ENCODE measurements at regions not wholly inside any gene's neighbourhood (a gene's known extent, or its start where the extent isn't known, plus 50 kb on each side); places are given as distances from the start of the nearest gene placed in this dataset.

GRCh38 chr2:126765395-126765794 is 109.4 kb downstream of the GYPC start:
- no peak overlapping the region for H3K9ac ChIP-seq (ENCODE audit: low read length)
- H3K9me3 ChIP-seq (ENCODE audit: insufficient read depth, low read length), result no peaks in the 10 kb centered on the region
- no peaks in the 10 kb centered on the region for H3K4me1 ChIP-seq (ENCODE audit: low read length)
- H4K20me1 ChIP-seq (ENCODE audit: insufficient read depth, low read length), result no peaks in the 10 kb centered on the region
- no peaks in the 10 kb centered on the region for H3K79me2 ChIP-seq (ENCODE audit: low read length)
- H3K27me3 ChIP-seq (ENCODE audit: low read depth, low read length), result peaks cover 7% of the 10 kb centered on the region; the same call in 1 of the 2 replicates
- H3K4me2 ChIP-seq (ENCODE audit: low read length), result no peak overlapping the region
- no peak for TF ChIP-seq EZH2phosphoT487 (IDR thresholded peaks at IDR 0.05; ENCODE audit: low read depth)
- TF ChIP-seq CTCF (IDR thresholded peaks at IDR 0.05; ENCODE audit: low read depth, low read length), result no peak
- no peak overlapping the region for H3K4me3 ChIP-seq (ENCODE audit: low read length)
- no peaks in the 10 kb centered on the region for H3K36me3 ChIP-seq (replicated peaks; ENCODE audit: low read depth, low read length)
- no peak overlapping the region for H3K27ac ChIP-seq (ENCODE audit: low read length)
- no peak overlapping the region for H2AFZ ChIP-seq (ENCODE audit: low read depth, low read length)

GRCh38 chr2:126766295-126766968 is 110.5 kb downstream of the GYPC start:
- H3K4me1 ChIP-seq (ENCODE audit: low read length), result no peaks in the 10 kb centered on the region
- H3K4me3 ChIP-seq (ENCODE audit: low read length), result no peak overlapping the region
- H3K9ac ChIP-seq (ENCODE audit: low read length), result no peak overlapping the region
- TF ChIP-seq EZH2phosphoT487 (IDR thresholded peaks at IDR 0.05; ENCODE audit: low read depth) (no peak), CTCF (IDR thresholded peaks at IDR 0.05; ENCODE audit: low read depth, low read length) (no peak)
- peaks cover 7% of the 10 kb centered on the region; the same call in 1 of the 2 replicates for H3K27me3 ChIP-seq (ENCODE audit: low read depth, low read length)
- H3K27ac ChIP-seq (ENCODE audit: low read length), result no peak overlapping the region
- no peaks in the 10 kb centered on the region for H4K20me1 ChIP-seq (ENCODE audit: insufficient read depth, low read length)
- no peaks in the 10 kb centered on the region for H3K79me2 ChIP-seq (ENCODE audit: low read length)
- H2AFZ ChIP-seq (ENCODE audit: low read depth, low read length), result no peak overlapping the region
- H3K36me3 ChIP-seq (replicated peaks; ENCODE audit: low read depth, low read length), result no peaks in the 10 kb centered on the region
- no peaks in the 10 kb centered on the region for H3K9me3 ChIP-seq (ENCODE audit: insufficient read depth, low read length)
- H3K4me2 ChIP-seq (ENCODE audit: low read length), result no peak overlapping the region

GRCh38 chr2:126766969-126767296 is 111.0 kb downstream of the GYPC start:
- TF ChIP-seq CTCF (IDR thresholded peaks at IDR 0.05; ENCODE audit: low read depth, low read length) (no peak), EZH2phosphoT487 (IDR thresholded peaks at IDR 0.05; ENCODE audit: low read depth) (no peak)
- H2AFZ ChIP-seq (ENCODE audit: low read depth, low read length), result no peak overlapping the region
- H3K4me3 ChIP-seq (ENCODE audit: low read length), result no peak overlapping the region
- H3K9ac ChIP-seq (ENCODE audit: low read length), result no peak overlapping the region
- H3K27me3 ChIP-seq (ENCODE audit: low read depth, low read length), result peaks cover 7% of the 10 kb centered on the region; the same call in 1 of the 2 replicates
- H3K4me2 ChIP-seq (ENCODE audit: low read length), result no peak overlapping the region
- no peaks in the 10 kb centered on the region for H3K79me2 ChIP-seq (ENCODE audit: low read length)
- H4K20me1 ChIP-seq (ENCODE audit: insufficient read depth, low read length), result no peaks in the 10 kb centered on the region
- no peaks in the 10 kb centered on the region for H3K9me3 ChIP-seq (ENCODE audit: insufficient read depth, low read length)
- H3K27ac ChIP-seq (ENCODE audit: low read length), result no peak overlapping the region
- H3K4me1 ChIP-seq (ENCODE audit: low read length), result no peaks in the 10 kb centered on the region
- no peaks in the 10 kb centered on the region for H3K36me3 ChIP-seq (replicated peaks; ENCODE audit: low read depth, low read length)

GRCh38 chr2:126769118-126769517 is 113.2 kb downstream of the GYPC start:
- TF ChIP-seq CTCF (IDR thresholded peaks at IDR 0.05; ENCODE audit: low read depth, low read length) (no peak), EZH2phosphoT487 (IDR thresholded peaks at IDR 0.05; ENCODE audit: low read depth) (no peak)
- Histone ChIP-seq H3K9me3 (ENCODE audit: insufficient read depth, low read length) (no peaks in the 10 kb centered on the region), H3K27ac (ENCODE audit: low read length) (no peak overlapping the region), H4K20me1 (ENCODE audit: insufficient read depth, low read length) (no peaks in the 10 kb centered on the region), H3K79me2 (ENCODE audit: low read length) (no peaks in the 10 kb centered on the region), H3K9ac (ENCODE audit: low read length) (no peak overlapping the region), H2AFZ (ENCODE audit: low read depth, low read length) (no peak overlapping the region), H3K4me2 (ENCODE audit: low read length) (no peak overlapping the region), H3K4me1 (ENCODE audit: low read length) (peaks cover 6% of the 10 kb centered on the region), H3K4me3 (ENCODE audit: low read length) (no peak overlapping the region), H3K36me3 (replicated peaks; ENCODE audit: low read depth, low read length) (no peaks in the 10 kb centered on the region), H3K27me3 (ENCODE audit: low read depth, low read length) (peaks cover 7% of the 10 kb centered on the region; the same call in 1 of the 2 replicates)
